H1 (cell line): ENCODE measurements at regions not wholly inside any gene's neighbourhood (a gene's known extent, or its start where the extent isn't known, plus 50 kb on each side); places are given as distances from the start of the nearest gene placed in this dataset.

Experiments used
- ATF2 ChIP-seq: IDR thresholded peaks from 2 replicates; pipeline ENCODE4 v1.6.1; 2012; ENCODE audit warnings: low read length, inconsistent platforms
- CHD7 ChIP-seq: fragments of 300-600 bp; sonication (generic); IDR thresholded peaks from 2 replicates; pipeline ENCODE4 v1.7.1; 2012; ENCODE audit warnings: low read length, moderate library complexity, mild to moderate bottlenecking, inconsistent platforms; ENCODE audit not compliant: insufficient replicate concordance
- CREB1 ChIP-seq: IDR thresholded peaks from 2 replicates; pipeline ENCODE4 v1.6.1; 2012; ENCODE audit warnings: inconsistent platforms
- FOSL1 ChIP-seq: IDR thresholded peaks from 2 replicates; pipeline ENCODE4 v1.6.1; 2011; ENCODE audit warnings: mild to moderate bottlenecking, low read depth, low read length, moderate library complexity; ENCODE audit not compliant: insufficient read depth
- KDM1A ChIP-seq: fragments of 200-600, 300-600 bp; sonication (generic); IDR thresholded peaks from 2 replicates; pipeline ENCODE4 v1.7.1; 2016; ENCODE audit warnings: mild to moderate bottlenecking, low read length, borderline replicate concordance
- NRF1 ChIP-seq: IDR thresholded peaks from 2 replicates; pipeline ENCODE4 v1.6.1; 2011; ENCODE audit warnings: mild to moderate bottlenecking, low read depth, low read length, improper control_type of control experiment
- RXRA ChIP-seq: IDR thresholded peaks from 2 replicates; pipeline ENCODE4 v1.6.1; 2011; ENCODE audit warnings: low read depth, mild to moderate bottlenecking, low read length, moderate library complexity; ENCODE audit not compliant: insufficient read depth
- SP2 ChIP-seq: IDR thresholded peaks from 2 replicates; pipeline ENCODE4 v1.6.1; 2012; ENCODE audit warnings: mild to moderate bottlenecking, low read length, inconsistent platforms
- TCF12 ChIP-seq: IDR thresholded peaks from 2 replicates; pipeline ENCODE4 v1.6.1; 2011; ENCODE audit warnings: low read depth, mild to moderate bottlenecking, low read length
- YY1 ChIP-seq: IDR thresholded peaks from 2 replicates; pipeline ENCODE4 v1.6.1; 2011; ENCODE audit warnings: low read depth, mild to moderate bottlenecking, low read length

GRCh38 chr9:104993291-104993963 lies 65.5 kb upstream of the ABCA1 start (continued):
- TF ChIP-seq YY1 (no peak), CREB1 (peak; percentile 60; the same call in 1 of the 2 replicates), KDM1A (no peak), CHD7 (no peak), ATF2 (peak; percentile 95), NRF1 (no peak), RXRA (peak; percentile 95), SP2 (no peak), TCF12 (no peak), FOSL1 (no peak)
